Liver (tissue), 3 donors: ENCODE measurements at regions not wholly inside any gene's neighbourhood (a gene's known extent, or its start where the extent isn't known, plus 50 kb on each side); places are given as distances from the start of the nearest gene placed in this dataset.

Experiments used
- EGR1 ChIP-seq, 2 donors: IDR thresholded peaks; 2 replicates each; pipeline ENCODE4 v1.6.1; 2016 to 2018; ENCODE audit warnings: antibody characterized with exemption in 2 of 2, low read depth in 2 of 2
- REST ChIP-seq: IDR thresholded peaks from 2 replicates; pipeline ENCODE4 v1.6.1; 2016; ENCODE audit warnings: antibody characterized with exemption, mild to moderate bottlenecking
- YY1 ChIP-seq: IDR thresholded peaks from 2 replicates; pipeline ENCODE4 v1.6.1; 2016; ENCODE audit warnings: antibody characterized with exemption, mild to moderate bottlenecking
- TF ChIP-seq, protein P1 (sequence below): fragments of 150-350 bp; IDR thresholded peaks from 2 replicates; pipeline ENCODE4 v1.5.1; 2017; ENCODE audit warnings: improper control_type of control experiment, low read depth, low read length; ENCODE audit not compliant: missing input control
- donor health status: healthy.
- donor health status: healthy.

- TF ChIP-seq, protein P1, sequence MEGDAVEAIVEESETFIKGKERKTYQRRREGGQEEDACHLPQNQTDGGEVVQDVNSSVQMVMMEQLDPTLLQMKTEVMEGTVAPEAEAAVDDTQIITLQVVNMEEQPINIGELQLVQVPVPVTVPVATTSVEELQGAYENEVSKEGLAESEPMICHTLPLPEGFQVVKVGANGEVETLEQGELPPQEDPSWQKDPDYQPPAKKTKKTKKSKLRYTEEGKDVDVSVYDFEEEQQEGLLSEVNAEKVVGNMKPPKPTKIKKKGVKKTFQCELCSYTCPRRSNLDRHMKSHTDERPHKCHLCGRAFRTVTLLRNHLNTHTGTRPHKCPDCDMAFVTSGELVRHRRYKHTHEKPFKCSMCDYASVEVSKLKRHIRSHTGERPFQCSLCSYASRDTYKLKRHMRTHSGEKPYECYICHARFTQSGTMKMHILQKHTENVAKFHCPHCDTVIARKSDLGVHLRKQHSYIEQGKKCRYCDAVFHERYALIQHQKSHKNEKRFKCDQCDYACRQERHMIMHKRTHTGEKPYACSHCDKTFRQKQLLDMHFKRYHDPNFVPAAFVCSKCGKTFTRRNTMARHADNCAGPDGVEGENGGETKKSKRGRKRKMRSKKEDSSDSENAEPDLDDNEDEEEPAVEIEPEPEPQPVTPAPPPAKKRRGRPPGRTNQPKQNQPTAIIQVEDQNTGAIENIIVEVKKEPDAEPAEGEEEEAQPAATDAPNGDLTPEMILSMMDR, result no peak
- TF ChIP-seq REST, result no peak
- peak; percentile 40 for TF ChIP-seq YY1
- TF ChIP-seq EGR1 (IDR thresholded peaks at IDR 0.05; ENCODE audit: low read depth in 2 of 2), result no peak
Measured at GRCh38 chr2:23111263-23111662, 273.7 kb upstream of the KLHL29 start.
